SK-MEL-5 (cell line): ENCODE measurements at regions not wholly inside any gene's neighbourhood (a gene's known extent, or its start where the extent isn't known, plus 50 kb on each side); places are given as distances from the start of the nearest gene placed in this dataset.
A peak's percentile ranks its signal among the peaks of the same experiment; 100 is the strongest.

ENCODE experiments used
- DNase-seq: peaks from one replicate; pipeline ENCODE4 v3.0.0-alpha.2; 2016; ENCODE audit warnings: low read depth, low spot score
- in situ Hi-C: cut with HindIII; loops from 2 replicates; pipeline ENCODE4 v1.10.0; 2016; ENCODE audit warnings: low sequenced_read_pairs, high pct_unique_total_duplicates, low pct_unique_long_range_greater_than_20kb

GRCh38 chr1:239897458-239897857 lies 194.2 kb upstream of the FMN2 start:
- in situ Hi-C loops: no loop called here

GRCh38 chr1:239898062-239898730 lies 193.5 kb upstream of the FMN2 start:
- in situ Hi-C loops: no loop called here
- DNase-seq: peak; percentile 81

More at GRCh38 chr1:239897458-239897857, 194.2 kb upstream of the FMN2 start:
- no peak for DNase-seq

- DNase-seq: no peak
- in situ Hi-C loops: no loop called here
Observed at GRCh38 chr1:239899747-239900146, 191.9 kb upstream of the FMN2 start.

GRCh38 chr1:239906394-239906793 lies 185.3 kb upstream of the FMN2 start:
- DNase-seq: no peak
- in situ Hi-C loops: no loop called here

GRCh38 chr1:239909898-239910297 lies 181.8 kb upstream of the FMN2 start:
- DNase-seq: no peak
- in situ Hi-C loops: no loop called here

- in situ Hi-C loops: no loop called here
- DNase-seq: no peak
Observed at GRCh38 chr1:239912471-239912870, 179.2 kb upstream of the FMN2 start.

GRCh38 chr1:239913141-239913585 lies 178.5 kb upstream of the FMN2 start:
- in situ Hi-C loops: no loop called here
- no peak for DNase-seq

- in situ Hi-C loops: no loop called here
Observed at GRCh38 chr1:239914751-239915231, 176.9 kb upstream of the FMN2 start.

GRCh38 chr1:239918634-239919033 lies 173.0 kb upstream of the FMN2 start:
- no peak for DNase-seq
- in situ Hi-C loops: no loop called here

More at GRCh38 chr1:239914751-239915231, 176.9 kb upstream of the FMN2 start:
- DNase-seq: peak; percentile 13

- DNase-seq: no peak
- in situ Hi-C loops: no loop called here
Observed at GRCh38 chr1:239920214-239920613, 171.5 kb upstream of the FMN2 start.

GRCh38 chr1:239922778-239923522 lies 168.7 kb upstream of the FMN2 start:
- in situ Hi-C loops: no loop called here
- no peak for DNase-seq

GRCh38 chr1:239924741-239925350 lies 166.8 kb upstream of the FMN2 start:
- in situ Hi-C loops: no loop called here
- DNase-seq: no peak

- no peak for DNase-seq
- in situ Hi-C loops: no loop called here
Observed at GRCh38 chr1:239926184-239926583, 165.5 kb upstream of the FMN2 start.

- DNase-seq: no peak
- in situ Hi-C loops: no loop called here
Observed at GRCh38 chr1:239929317-239929716, 162.4 kb upstream of the FMN2 start.

GRCh38 chr1:239930686-239931262 lies 160.9 kb upstream of the FMN2 start:
- DNase-seq: no peak
- in situ Hi-C loops: no loop called here

GRCh38 chr1:239931341-239931740 lies 160.3 kb upstream of the FMN2 start:
- DNase-seq: no peak
- in situ Hi-C loops: no loop called here

- in situ Hi-C loops: no loop called here
- DNase-seq: no peak
Observed at GRCh38 chr1:239939602-239940001, 152.1 kb upstream of the FMN2 start.

- no peak for DNase-seq
- in situ Hi-C loops: no loop called here
Observed at GRCh38 chr1:239943761-239944160, 147.9 kb upstream of the FMN2 start.
